Prostate gland (tissue), 2 donors: ENCODE measurements at regions not wholly inside any gene's neighbourhood (a gene's known extent, or its start where the extent isn't known, plus 50 kb on each side); places are given as distances from the start of the nearest gene placed in this dataset.

ENCODE experiments used
- CTCF ChIP-seq, 4 experiments: fragments of 200-600 bp in 2 of 4; fragments of 450-650 bp in 2 of 4; sonication (generic) in 2 of 4; IDR thresholded peaks; 1 replicate in 3 of 4; 2 replicates in 1 of 4; pipeline ENCODE4 v1.5.1; 2016 to 2019; ENCODE audit warnings: antibody characterized with exemption in 4 of 4, mild to moderate bottlenecking in 2 of 4, moderate library complexity in 2 of 4
- POLR2A ChIP-seq: fragments of 450-650 bp; IDR thresholded peaks from one replicate; pipeline ENCODE4 v1.6.1; 2016; ENCODE audit warnings: antibody characterized with exemption, mild to moderate bottlenecking
- POLR2AphosphoS5 ChIP-seq: sonication (generic); formaldehyde crosslinking; IDR thresholded peaks from one replicate; pipeline ENCODE4 v1.6.1; 2017; ENCODE audit warnings: antibody characterized with exemption

- TF ChIP-seq POLR2AphosphoS5 (no peak), POLR2A (no peak), CTCF (IDR thresholded peaks at IDR 0.05) (no peak)
Observed at GRCh38 chr2:60294901-60295635, 258.4 kb downstream of the BCL11A start.
